Activated CD4-positive, alpha-beta memory T cell treated with anti-CD3 and anti-CD28 coated beads for 36 hours (primary cell): ENCODE measurements at regions not wholly inside any gene's neighbourhood (a gene's known extent, or its start where the extent isn't known, plus 50 kb on each side); places are given as distances from the start of the nearest gene placed in this dataset.

Experiments used
- CTCF ChIA-PET: fragments of 350-600 bp; sonication (Branson Sonifier 250); formaldehyde crosslinking; loops from one replicate; lab custom pipeline; 2021; ENCODE audit warnings: antibody characterized with exemption, inconsistent platforms; lab: Charles Lee
- POLR2A ChIA-PET: fragments of 350-600 bp; sonication (Branson Sonifier 250); formaldehyde crosslinking; loops from one replicate; lab custom pipeline; 2021; ENCODE audit warnings: antibody characterized with exemption; lab: Charles Lee
- DNase-seq: peaks from one replicate; pipeline ENCODE4 v3.0.0-alpha.2; 2020
- H3K27ac Mint-ChIP-seq: one replicate; pipeline ENCODE4 v1.8.0; 2021; ENCODE audit warnings: mixed read lengths
- H3K27me3 Mint-ChIP-seq: one replicate; pipeline ENCODE4 v1.8.0; 2021; ENCODE audit warnings: mixed read lengths
- H3K36me3 Mint-ChIP-seq: one replicate; pipeline ENCODE4 v1.8.0; 2021; ENCODE audit warnings: mixed read lengths
- H3K4me1 Mint-ChIP-seq: one replicate; pipeline ENCODE4 v1.8.0; 2021; ENCODE audit warnings: low read depth, mixed read lengths
- H3K4me3 Mint-ChIP-seq: one replicate; pipeline ENCODE4 v1.8.0; 2021; ENCODE audit warnings: mild to moderate bottlenecking, mixed read lengths
- H3K9me3 Mint-ChIP-seq: one replicate; pipeline ENCODE4 v1.8.0; 2021; ENCODE audit warnings: mixed read lengths
- intact Hi-C: fragments of 100-400 bp; cut with micrococcal nuclease; formaldehyde crosslinking; loops from one replicate; pipeline ENCODE4 v1.15.1; 2023

DNA sequence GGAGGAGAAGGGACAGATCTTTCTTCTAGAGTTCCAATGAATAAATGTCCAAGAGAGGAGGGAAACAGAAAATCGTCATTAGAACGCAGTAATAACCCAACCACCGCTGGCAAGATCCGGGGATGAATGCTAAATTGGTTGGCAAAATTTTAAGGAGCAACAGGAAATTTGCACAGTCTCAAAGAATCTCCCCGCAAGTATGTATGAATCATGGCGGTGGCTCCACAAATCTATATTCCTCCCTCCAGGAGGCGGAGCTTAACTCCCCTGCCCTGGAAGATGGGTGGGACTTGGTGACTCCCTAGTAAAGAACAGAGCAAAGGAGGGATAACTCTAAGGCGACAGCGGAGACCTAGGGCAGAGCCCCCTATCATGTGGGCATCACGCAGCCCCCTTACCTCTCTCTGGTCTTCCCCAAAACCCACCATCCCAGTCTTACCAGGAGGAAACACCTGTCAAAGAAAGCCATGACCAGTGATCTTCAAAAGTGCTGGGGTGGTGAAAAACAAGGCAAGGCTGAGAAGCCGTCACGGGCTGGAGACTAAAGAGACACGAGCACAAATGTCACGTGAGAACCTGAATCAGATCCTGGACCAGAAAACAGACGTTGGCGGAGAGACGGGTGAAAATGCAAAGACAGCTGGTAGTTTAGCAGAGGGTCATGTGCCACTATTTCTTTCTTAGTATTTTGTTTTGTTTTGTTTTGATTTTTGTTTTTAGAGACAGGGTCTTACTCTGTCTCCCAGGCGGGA lies 125.8 kb downstream of the NCOR2 start:
- no peak overlapping the region for H3K27ac Mint-ChIP-seq
- H3K36me3 Mint-ChIP-seq: peaks cover 11% of the 10 kb centered on the region
- H3K4me3 Mint-ChIP-seq: no peak overlapping the region
- H3K4me1 Mint-ChIP-seq: no peaks in the 10 kb centered on the region
- no peak for DNase-seq
- intact Hi-C loops: no loop called here
- no peaks in the 10 kb centered on the region for H3K27me3 Mint-ChIP-seq
- H3K9me3 Mint-ChIP-seq: no peaks in the 10 kb centered on the region
- ChIA-PET CTCF (no interaction called here), POLR2A (no interaction called here)

DNA sequence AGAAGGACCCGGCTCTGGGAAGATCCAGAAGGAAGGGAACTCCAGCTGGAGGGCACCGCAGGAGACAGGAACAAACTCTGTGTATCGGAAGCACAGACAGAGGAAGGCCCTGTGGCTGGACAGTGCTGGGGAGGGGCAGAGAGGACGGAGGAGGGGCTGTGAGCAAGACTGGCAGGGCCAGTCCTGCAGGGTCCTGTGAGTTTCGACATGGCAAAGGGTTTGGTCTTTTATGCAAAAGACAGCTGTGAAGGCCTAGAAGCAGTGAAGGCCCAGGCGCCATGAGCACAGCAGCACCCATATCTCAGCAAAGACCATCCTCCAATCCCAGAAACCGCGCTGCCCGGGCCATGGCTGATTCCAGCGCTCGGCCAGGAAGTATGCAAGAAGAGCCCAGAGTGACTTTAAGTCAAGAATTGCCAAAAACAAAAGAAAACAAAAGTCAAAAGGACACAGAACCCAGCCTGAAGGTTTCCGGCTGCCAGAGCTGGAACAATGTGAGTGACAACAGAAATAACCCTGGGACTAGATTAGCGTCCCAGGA lies 126.5 kb downstream of the NCOR2 start:
- POLR2A ChIA-PET: no interaction called here
- CTCF ChIA-PET: no interaction called here
- Mint-ChIP-seq H3K27me3 (no peaks in the 10 kb centered on the region), H3K4me1 (no peaks in the 10 kb centered on the region), H3K9me3 (no peaks in the 10 kb centered on the region), H3K27ac (no peak overlapping the region), H3K36me3 (peaks cover 11% of the 10 kb centered on the region), H3K4me3 (no peak overlapping the region)
- no peak for DNase-seq
- intact Hi-C loops: no loop called here

DNA sequence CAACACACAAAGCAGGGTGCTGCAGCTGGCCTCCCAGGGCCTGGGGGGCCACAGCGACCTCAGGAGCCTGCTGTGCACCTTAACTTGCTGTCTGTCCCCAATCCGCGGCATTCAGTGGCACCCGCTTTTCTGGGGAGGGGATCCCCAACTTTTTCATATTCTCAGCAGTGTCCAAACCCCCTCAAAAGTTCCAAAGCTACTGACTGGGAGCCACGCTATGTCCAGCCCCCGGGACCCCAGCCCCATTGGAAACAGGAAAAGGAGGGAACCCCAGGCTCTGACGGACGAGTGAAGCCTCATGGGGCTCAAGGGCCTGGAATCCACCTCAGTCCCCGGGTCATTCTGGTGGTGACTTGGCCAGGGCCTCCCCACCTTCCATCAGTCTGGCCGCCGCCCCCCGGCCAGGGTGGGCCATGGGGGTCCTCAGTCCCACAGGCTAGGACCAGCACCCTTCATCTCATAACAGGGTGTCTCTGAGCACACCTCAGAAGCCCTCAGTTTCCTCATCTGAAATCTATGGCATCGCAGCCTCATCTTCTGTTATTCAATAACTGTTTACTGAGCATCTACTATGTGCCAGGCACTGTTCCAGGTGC lies 127.3 kb downstream of the NCOR2 start:
- DNase-seq: no peak
- Mint-ChIP-seq H3K27me3 (no peaks in the 10 kb centered on the region), H3K27ac (no peak overlapping the region), H3K36me3 (peaks cover 11% of the 10 kb centered on the region), H3K4me1 (no peaks in the 10 kb centered on the region), H3K9me3 (no peaks in the 10 kb centered on the region), H3K4me3 (no peak overlapping the region)
- ChIA-PET POLR2A (no interaction called here), CTCF (no interaction called here)
- intact Hi-C loops: no loop called here

GRCh38 chr12:124438437-124439056 lies 128.9 kb downstream of the NCOR2 start:
- Mint-ChIP-seq H3K27ac (no peak overlapping the region), H3K9me3 (no peaks in the 10 kb centered on the region), H3K4me1 (no peaks in the 10 kb centered on the region), H3K4me3 (no peak overlapping the region), H3K27me3 (no peaks in the 10 kb centered on the region), H3K36me3 (peaks cover 7% of the 10 kb centered on the region)
- peak; percentile 24 for DNase-seq
- ChIA-PET CTCF (no interaction called here), POLR2A (no interaction called here)
- intact Hi-C loops: no loop called here

DNA sequence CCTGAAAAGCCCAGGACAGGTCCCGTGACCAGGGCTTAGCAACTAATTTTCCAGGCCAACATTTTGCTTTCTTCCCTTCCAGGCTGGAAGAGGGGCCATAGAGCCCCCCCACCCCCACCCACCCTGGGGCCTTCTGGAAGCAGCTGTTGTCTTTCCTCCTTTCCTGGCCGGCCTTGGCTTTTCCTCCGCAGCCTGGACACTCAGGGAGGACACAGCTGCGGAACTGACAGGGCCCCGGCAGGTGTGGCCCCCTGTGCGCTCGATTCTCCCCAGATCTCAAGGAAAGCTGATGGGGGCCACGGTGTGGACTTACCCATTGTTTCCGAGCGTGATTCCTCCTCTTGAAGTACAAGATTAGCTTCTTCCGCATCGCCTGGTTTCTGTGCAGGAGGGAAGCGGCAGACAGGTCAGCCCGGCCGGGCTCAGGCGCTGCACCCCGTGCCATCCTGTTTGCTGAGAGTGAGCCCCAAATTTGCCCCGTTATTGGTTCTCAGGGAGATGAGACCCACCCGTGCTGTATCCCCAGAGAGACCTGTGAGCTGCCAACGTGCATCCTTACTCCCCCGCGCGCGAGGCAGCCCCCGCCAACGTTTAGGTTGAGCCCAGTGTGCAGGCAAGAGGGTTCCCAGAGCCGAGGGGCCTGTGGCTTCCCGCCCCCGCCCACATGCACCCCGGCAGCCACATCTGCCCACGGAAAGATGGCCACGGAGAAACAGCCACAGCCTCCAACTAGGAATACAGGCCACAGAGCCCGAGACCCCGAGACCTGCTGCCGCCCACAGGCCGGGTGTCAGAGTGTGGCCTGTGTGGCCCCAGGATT lies 129.6 kb downstream of the NCOR2 start:
- no peak overlapping the region for H3K4me3 Mint-ChIP-seq
- H3K27me3 Mint-ChIP-seq: no peaks in the 10 kb centered on the region
- DNase-seq: no peak
- H3K4me1 Mint-ChIP-seq: no peaks in the 10 kb centered on the region
- peaks cover 7% of the 10 kb centered on the region for H3K36me3 Mint-ChIP-seq
- POLR2A ChIA-PET: no interaction called here
- no peaks in the 10 kb centered on the region for H3K9me3 Mint-ChIP-seq
- intact Hi-C loops: no loop called here
- CTCF ChIA-PET: no interaction called here
- H3K27ac Mint-ChIP-seq: no peak overlapping the region

DNA sequence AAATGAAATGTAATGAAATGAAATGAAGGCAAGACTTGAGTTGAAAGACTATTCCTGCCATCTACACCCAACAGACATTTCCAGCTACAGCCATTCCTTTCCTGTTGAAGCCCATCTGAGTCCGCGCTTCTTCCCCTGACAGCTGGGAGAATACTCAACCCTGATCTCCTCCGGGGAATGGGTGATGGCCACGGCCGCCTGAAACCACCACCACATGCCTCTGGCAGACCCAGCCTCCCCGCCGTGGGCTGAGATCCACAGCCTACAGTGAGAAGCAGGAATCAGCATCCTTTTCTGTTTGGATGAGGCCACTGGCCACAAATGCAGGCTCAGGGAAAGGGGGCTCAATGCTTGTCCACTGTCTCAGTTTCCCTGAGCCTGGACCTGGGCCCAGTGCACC lies 130.3 kb downstream of the NCOR2 start:
- Mint-ChIP-seq H3K36me3 (peaks cover 4% of the 10 kb centered on the region), H3K27ac (no peak overlapping the region), H3K9me3 (no peaks in the 10 kb centered on the region), H3K4me3 (no peak overlapping the region), H3K27me3 (no peaks in the 10 kb centered on the region), H3K4me1 (no peaks in the 10 kb centered on the region)
- ChIA-PET POLR2A (no interaction called here), CTCF (no interaction called here)
- DNase-seq: no peak
- intact Hi-C loops: no loop called here

GRCh38 chr12:124436366-124436765 lies 131.0 kb downstream of the NCOR2 start:
- Mint-ChIP-seq H3K4me1 (no peaks in the 10 kb centered on the region), H3K36me3 (peaks cover 2% of the 10 kb centered on the region), H3K27ac (no peak overlapping the region), H3K9me3 (peaks cover 5% of the 10 kb centered on the region), H3K4me3 (no peak overlapping the region), H3K27me3 (no peaks in the 10 kb centered on the region)
- ChIA-PET POLR2A (no interaction called here), CTCF (no interaction called here)
- no peak for DNase-seq
- intact Hi-C loops: no loop called here

GRCh38 chr12:124435806-124436345 lies 131.5 kb downstream of the NCOR2 start:
- POLR2A ChIA-PET: no interaction called here
- Mint-ChIP-seq H3K4me3 (no peak overlapping the region), H3K36me3 (peaks cover 4% of the 10 kb centered on the region), H3K4me1 (no peaks in the 10 kb centered on the region), H3K9me3 (peaks cover 5% of the 10 kb centered on the region), H3K27me3 (no peaks in the 10 kb centered on the region), H3K27ac (no peak overlapping the region)
- intact Hi-C loops: no loop called here
- CTCF ChIA-PET: no interaction called here
- no peak for DNase-seq

DNA sequence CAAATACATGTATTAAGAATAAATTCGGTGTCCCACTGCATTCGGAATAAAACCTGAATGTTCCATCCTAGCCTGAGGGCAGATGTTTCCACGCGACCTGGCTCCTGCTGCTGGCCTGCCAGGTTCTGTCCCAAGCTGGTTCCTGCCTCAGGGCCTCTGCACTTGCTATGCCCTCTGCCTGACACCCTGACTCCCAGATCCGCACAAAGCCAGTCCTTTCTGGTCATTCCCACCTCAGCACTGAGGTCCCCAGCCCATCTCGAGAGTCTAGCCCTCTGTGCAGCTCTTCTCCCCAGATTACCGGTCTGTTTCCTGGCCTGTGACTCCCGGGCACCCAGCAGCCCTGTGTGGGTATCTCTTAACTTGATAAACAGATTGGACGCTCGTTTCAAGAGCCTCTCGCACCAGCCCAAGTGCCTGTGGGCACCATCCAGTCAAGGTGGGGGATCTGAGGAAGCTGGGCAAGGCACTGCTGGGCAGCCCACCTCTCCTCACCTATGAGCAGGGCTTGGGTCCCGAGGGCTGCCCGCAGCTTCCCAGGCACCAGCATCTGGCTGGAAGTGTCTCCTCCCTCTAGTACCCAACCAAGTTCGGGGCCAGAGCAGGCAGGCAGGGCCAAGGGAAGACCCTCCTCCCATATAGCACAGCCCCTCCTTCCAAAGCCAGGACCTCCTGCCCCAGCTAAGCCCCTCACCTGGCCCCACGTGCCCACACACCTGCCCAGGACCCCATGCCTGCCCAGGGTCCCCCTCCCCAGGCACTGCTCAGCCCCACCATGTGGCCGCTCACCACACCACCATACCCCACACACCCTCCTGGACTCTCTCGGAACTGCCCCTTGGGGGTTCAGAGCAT lies 132.2 kb downstream of the NCOR2 start:
- ChIA-PET POLR2A (no interaction called here), CTCF (no interaction called here)
- no peak for DNase-seq
- intact Hi-C loops: no loop called here
- Mint-ChIP-seq H3K4me1 (no peaks in the 10 kb centered on the region), H3K27me3 (no peaks in the 10 kb centered on the region), H3K4me3 (no peak overlapping the region), H3K36me3 (peaks cover 8% of the 10 kb centered on the region), H3K9me3 (peaks cover 5% of the 10 kb centered on the region), H3K27ac (no peak overlapping the region)

DNA sequence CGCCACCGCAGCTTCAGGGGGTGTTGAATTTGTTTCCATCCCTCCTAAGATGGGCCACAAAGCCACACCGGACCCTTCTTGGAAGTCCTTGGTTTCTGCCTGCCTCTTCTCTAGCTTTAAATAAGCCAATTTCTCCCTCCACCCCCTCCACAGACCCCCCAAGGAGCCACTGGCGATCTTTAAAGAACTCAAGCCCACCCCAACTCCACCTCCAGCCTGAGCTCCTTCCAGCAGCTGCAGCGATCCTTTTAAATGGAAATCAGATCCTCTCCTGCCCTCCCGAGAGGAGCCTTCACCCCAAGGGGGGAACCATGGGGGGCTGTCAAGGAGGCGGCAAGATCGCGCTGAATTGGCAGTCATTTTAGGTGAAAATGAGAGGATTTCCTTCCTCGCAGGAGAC lies 133.1 kb downstream of the NCOR2 start:
- Mint-ChIP-seq H3K36me3 (peaks cover 8% of the 10 kb centered on the region), H3K4me1 (no peaks in the 10 kb centered on the region), H3K27me3 (no peaks in the 10 kb centered on the region), H3K27ac (no peak overlapping the region), H3K4me3 (no peak overlapping the region), H3K9me3 (peaks cover 5% of the 10 kb centered on the region)
- POLR2A ChIA-PET: no interaction called here
- no peak for DNase-seq
- intact Hi-C loops: no loop called here
- CTCF ChIA-PET: no interaction called here

DNA sequence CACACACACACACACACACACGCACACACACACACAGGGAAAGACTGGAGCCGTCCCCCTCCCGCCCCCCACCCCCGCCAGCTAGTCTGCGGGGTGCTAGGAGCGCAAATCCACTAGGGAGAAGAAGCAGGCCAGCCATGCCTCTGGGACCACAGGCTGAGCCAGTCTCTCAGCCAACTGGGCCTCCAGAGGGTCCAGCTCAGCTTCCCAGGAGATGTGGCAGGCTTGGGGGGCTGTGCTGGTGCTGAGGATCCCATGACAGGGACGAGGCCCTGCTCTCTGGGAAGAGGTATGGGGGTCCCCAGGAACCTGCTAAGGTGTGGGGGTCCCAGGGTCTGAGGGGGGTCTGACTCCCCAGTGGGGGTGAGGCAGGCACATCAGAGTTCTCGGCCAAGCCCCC lies 133.5 kb downstream of the NCOR2 start:
- Mint-ChIP-seq H3K27ac (no peak overlapping the region), H3K9me3 (peaks cover 5% of the 10 kb centered on the region), H3K36me3 (peaks cover 8% of the 10 kb centered on the region), H3K27me3 (no peaks in the 10 kb centered on the region), H3K4me1 (no peaks in the 10 kb centered on the region), H3K4me3 (no peak overlapping the region)
- ChIA-PET POLR2A (no interaction called here), CTCF (no interaction called here)
- DNase-seq: no peak
- intact Hi-C loops: no loop called here
